ENCODE measurements at regions not wholly inside any gene's neighbourhood (a gene's known extent, or its start where the extent isn't known, plus 50 kb on each side); places are given as distances from the start of the nearest gene placed in this dataset.

DNA sequence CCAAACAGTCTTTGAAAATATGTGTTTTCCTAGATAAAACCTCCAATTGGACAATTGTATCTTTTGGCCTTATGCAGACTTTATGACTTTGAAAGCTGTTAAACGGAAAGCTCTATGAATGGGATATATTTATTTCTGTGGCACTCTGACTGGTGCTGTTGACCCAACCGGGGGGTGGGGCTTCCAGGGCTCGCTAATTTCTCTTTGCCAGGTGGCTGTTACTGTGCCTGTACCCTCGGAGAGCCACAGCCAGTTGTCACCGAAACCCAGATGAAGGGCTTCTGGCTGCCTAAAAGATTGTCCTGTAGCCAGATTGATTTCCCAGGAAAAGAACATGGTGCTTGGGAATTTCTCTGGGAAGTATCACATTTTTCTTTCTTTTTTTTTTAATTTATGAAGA, 132.7 kb upstream of the NAV2 start:
- TF ChIP-seq, protein P1, sequence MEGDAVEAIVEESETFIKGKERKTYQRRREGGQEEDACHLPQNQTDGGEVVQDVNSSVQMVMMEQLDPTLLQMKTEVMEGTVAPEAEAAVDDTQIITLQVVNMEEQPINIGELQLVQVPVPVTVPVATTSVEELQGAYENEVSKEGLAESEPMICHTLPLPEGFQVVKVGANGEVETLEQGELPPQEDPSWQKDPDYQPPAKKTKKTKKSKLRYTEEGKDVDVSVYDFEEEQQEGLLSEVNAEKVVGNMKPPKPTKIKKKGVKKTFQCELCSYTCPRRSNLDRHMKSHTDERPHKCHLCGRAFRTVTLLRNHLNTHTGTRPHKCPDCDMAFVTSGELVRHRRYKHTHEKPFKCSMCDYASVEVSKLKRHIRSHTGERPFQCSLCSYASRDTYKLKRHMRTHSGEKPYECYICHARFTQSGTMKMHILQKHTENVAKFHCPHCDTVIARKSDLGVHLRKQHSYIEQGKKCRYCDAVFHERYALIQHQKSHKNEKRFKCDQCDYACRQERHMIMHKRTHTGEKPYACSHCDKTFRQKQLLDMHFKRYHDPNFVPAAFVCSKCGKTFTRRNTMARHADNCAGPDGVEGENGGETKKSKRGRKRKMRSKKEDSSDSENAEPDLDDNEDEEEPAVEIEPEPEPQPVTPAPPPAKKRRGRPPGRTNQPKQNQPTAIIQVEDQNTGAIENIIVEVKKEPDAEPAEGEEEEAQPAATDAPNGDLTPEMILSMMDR (conservative IDR thresholded peaks at IDR 0.05 in 1 of 2, IDR thresholded peaks at IDR 0.05 in 1 of 2; ENCODE audit: extremely low read depth in 1 of 2, insufficient read depth in 1 of 2, low read depth in 1 of 2, low read length in 2 of 2), result no peak
- no peak for TF ChIP-seq EZH2 (IDR thresholded peaks at IDR 0.05; ENCODE audit: borderline replicate concordance, low read length)
